Esophagus squamous epithelium (tissue), 5 donors: ENCODE measurements at regions not wholly inside any gene's neighbourhood (a gene's known extent, or its start where the extent isn't known, plus 50 kb on each side); places are given as distances from the start of the nearest gene placed in this dataset.
"Not testable (repeated sequence)": the region's sequence is repeated elsewhere in the genome, so short reads cannot be mapped to it uniquely, and the experiment has no call there.

ENCODE experiments used
- DNase-seq: peaks from one replicate; lab custom pipeline; 2025; lab: John Stamatoyannopoulos, UW
- H3K27ac ChIP-seq, 4 donors: fragments of 200-600 bp; sonication (generic); one replicate each; pipeline ENCODE4 v1.5.1; 2016 to 2019; ENCODE audit warnings: mild to moderate bottlenecking in 1 of 4
- H3K27me3 ChIP-seq, 4 donors: fragments of 200-600 bp; sonication (generic); 1 replicate in 3 of 4; 2 replicates in 1 of 4; pipeline versions ENCODE4 v1.5.1 to v1.6.0; 2017 to 2021; ENCODE audit warnings: antibody characterized with exemption in 1 of 4
- H3K36me3 ChIP-seq, 3 donors: fragments of 200-600 bp; sonication (generic); one replicate each; pipeline ENCODE4 v1.5.1; 2016 to 2019
- H3K4me1 ChIP-seq, 3 donors: fragments of 200-600 bp; sonication (generic); one replicate each; pipeline ENCODE4 v1.5.1; 2017 to 2019
- H3K4me3 ChIP-seq, 4 donors: fragments of 200-600 bp; sonication (generic); 1 replicate in 3 of 4; 2 replicates in 1 of 4; pipeline ENCODE4 v1.5.1; 2016 to 2019; ENCODE audit warnings: mild to moderate bottlenecking in 2 of 4, moderate library complexity in 1 of 4
- H3K9me3 ChIP-seq, 3 donors: fragments of 200-600 bp; sonication (generic); one replicate each; pipeline ENCODE4 v1.5.1; 2016 to 2019
- CTCF ChIP-seq, 6 experiments: fragments of 450-650 bp in 4 of 6; fragments of 200-600 bp in 2 of 6; sonication (generic) in 2 of 6; IDR thresholded peaks; one replicate each; pipeline ENCODE4 v1.5.1; 2016 to 2019; ENCODE audit warnings: antibody characterized with exemption in 6 of 6, mild to moderate bottlenecking in 4 of 6, moderate library complexity in 4 of 6
- POLR2A ChIP-seq, 4 donors: fragments of 450-650 bp; IDR thresholded peaks; one replicate each; pipeline ENCODE4 v1.6.1; 2017; ENCODE audit warnings: antibody characterized with exemption in 4 of 4, mild to moderate bottlenecking in 4 of 4, moderate library complexity in 3 of 4
- WGBS, 2 donors: methylation state at CpG; one replicate each; pipeline ENCODE4 v1.1.5; 2018; 5-methylcytosine and 5-hydroxymethylcytosine counted together
- intact Hi-C: fragments of 100-400 bp; cut with DNase I; formaldehyde crosslinking; loops from one replicate; pipeline ENCODE4 v1.15.0; 2022
- donor health status: DM: yes; HTN: yes; CAD: no.

GRCh38 chr17:79549141-79549915, 61.5 kb downstream of the RBFOX3 start:
- Histone ChIP-seq H3K27me3 (peaks cover 0 to 24% (median 0%) of the 10 kb centered on the region in 4 donors), H3K4me3 (no peak overlapping the region), H3K36me3 (no peaks in the 10 kb centered on the region), H3K4me1 (no peaks in the 10 kb centered on the region), H3K27ac (no peak overlapping the region), H3K9me3 (no peaks in the 10 kb centered on the region)
- TF ChIP-seq CTCF (IDR thresholded peaks at IDR 0.05) (no peak), POLR2A (IDR thresholded peaks at IDR 0.05) (no peak)
- intact Hi-C loops = no loop called here
- 63 to 84% methylated on average over 6 to 7 of the region's 10 CpGs for WGBS, 2 donors
- DNase-seq = no peak

GRCh38 chr17:79548116-79548515, 62.7 kb downstream of the RBFOX3 start:
- H3K27ac ChIP-seq = no peak overlapping the region
- no peaks in the 10 kb centered on the region for H3K4me1 ChIP-seq
- 17 to 90% methylated on average over 1 to 2 of the region's 14 CpGs for WGBS, 2 donors
- no peak for DNase-seq
- no peaks in the 10 kb centered on the region for H3K9me3 ChIP-seq
- intact Hi-C loops = no loop called here
- no peak overlapping the region for H3K4me3 ChIP-seq
- H3K27me3 ChIP-seq = peaks cover 0 to 36% (median 0%) of the 10 kb centered on the region in 4 donors
- H3K36me3 ChIP-seq = no peaks in the 10 kb centered on the region
- no peak for TF ChIP-seq POLR2A (IDR thresholded peaks at IDR 0.05)
- TF ChIP-seq CTCF (IDR thresholded peaks at IDR 0.05) = no peak

- intact Hi-C loops = no loop called here
- H3K27ac ChIP-seq = no peak overlapping the region
- 60 to 77% methylated on average over 1 to 10 of the region's 10 CpGs for WGBS, 2 donors
Measured at GRCh38 chr17:79547586-79547985, 63.3 kb downstream of the RBFOX3 start.

DNA sequence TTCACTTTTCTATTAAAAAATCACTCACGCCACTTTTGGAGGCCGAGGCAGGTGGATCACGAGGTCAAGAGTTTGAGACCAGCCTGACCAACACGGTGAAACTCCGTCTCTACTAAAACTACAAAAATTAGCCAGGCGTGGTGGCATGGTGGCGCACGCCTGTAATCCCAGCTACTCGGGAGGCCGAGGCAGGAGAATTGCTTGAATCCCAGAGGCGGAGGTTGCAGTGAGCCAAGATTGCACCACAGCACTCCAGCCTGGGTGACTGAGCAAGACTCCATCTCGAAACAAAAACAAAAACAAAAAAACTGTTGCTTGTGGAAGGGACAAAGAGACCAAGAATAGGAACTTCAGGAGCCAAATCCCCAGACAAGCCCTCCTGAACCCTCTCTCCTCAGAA, 63.7 kb downstream of the RBFOX3 start:
- 78 to 81% methylated on average over 3 to 12 of the region's 12 CpGs for WGBS, 2 donors
- H3K4me1 ChIP-seq, intact Hi-C loops, DNase-seq, H3K27ac ChIP-seq, H3K4me3 ChIP-seq, H3K9me3 ChIP-seq, H3K36me3 ChIP-seq: not testable (repeated sequence)
- H3K27me3 ChIP-seq = peaks cover 0 to 46% (median 0%) of the 10 kb centered on the region in 4 donors

More at GRCh38 chr17:79547586-79547985, 63.3 kb downstream of the RBFOX3 start:
- H3K4me1 ChIP-seq = no peaks in the 10 kb centered on the region
- no peaks in the 10 kb centered on the region for H3K9me3 ChIP-seq
- DNase-seq = no peak
- H3K4me3 ChIP-seq = no peak overlapping the region
- TF ChIP-seq POLR2A (IDR thresholded peaks at IDR 0.05) = no peak
- TF ChIP-seq CTCF (IDR thresholded peaks at IDR 0.05) = no peak
- peaks cover 0 to 42% (median 0%) of the 10 kb centered on the region in 4 donors for H3K27me3 ChIP-seq
- H3K36me3 ChIP-seq = no peaks in the 10 kb centered on the region

GRCh38 chr17:79546386-79546785, 64.5 kb downstream of the RBFOX3 start:
- H3K4me1 ChIP-seq = no peaks in the 10 kb centered on the region
- H3K27ac ChIP-seq = no peak overlapping the region
- H3K4me3 ChIP-seq = no peak overlapping the region
- H3K27me3 ChIP-seq = peaks cover 0 to 47% (median 0%) of the 10 kb centered on the region in 4 donors
- TF ChIP-seq POLR2A (IDR thresholded peaks at IDR 0.05) = no peak
- TF ChIP-seq CTCF (IDR thresholded peaks at IDR 0.05) = no peak
- no peaks in the 10 kb centered on the region for H3K36me3 ChIP-seq
- DNase-seq = no peak
- 75 to 85% methylated on average over 9 to 10 of the region's 10 CpGs for WGBS, 2 donors
- intact Hi-C loops = no loop called here
- no peaks in the 10 kb centered on the region for H3K9me3 ChIP-seq
